ENCODE measurements at regions not wholly inside any gene's neighbourhood (a gene's known extent, or its start where the extent isn't known, plus 50 kb on each side); places are given as distances from the start of the nearest gene placed in this dataset.

GRCh38 chr1:94637121-94637520 is 95.6 kb upstream of the F3 start:
- TF ChIP-seq POLR2A (IDR thresholded peaks at IDR 0.05) = no peak
- TF ChIP-seq CTCF (IDR thresholded peaks at IDR 0.05) = no peak
- H3K36me3 ChIP-seq = no peaks in the 10 kb centered on the region
- H3K9me3 ChIP-seq = no peaks in the 10 kb centered on the region
- H3K4me1 ChIP-seq = no peaks in the 10 kb centered on the region
- H3K4me3 ChIP-seq = no peak overlapping the region
- DNase-seq = no peak
- 62 to 87% methylated on average over 3 of the region's 3 CpGs for WGBS, 2 donors
- intact Hi-C loops (cut with DNase I) = no loop called here
- peak overlapping the region in 3 of 4 donors; percentile 47 to 69 (median 59) for H3K27ac ChIP-seq
- H3K27me3 ChIP-seq = no peaks in the 10 kb centered on the region

GRCh38 chr1:94636624-94637023 is 95.1 kb upstream of the F3 start:
- H3K4me1 ChIP-seq = no peaks in the 10 kb centered on the region
- intact Hi-C loops (cut with DNase I) = no loop called here
- no peak for TF ChIP-seq POLR2A (IDR thresholded peaks at IDR 0.05)
- no peak for TF ChIP-seq CTCF (IDR thresholded peaks at IDR 0.05)
- peak overlapping the region in 2 of 4 donors; percentile 47 to 69 for H3K27ac ChIP-seq
- H3K36me3 ChIP-seq = no peaks in the 10 kb centered on the region
- DNase-seq = no peak
- peaks cover 0 to 4% (median 0%) of the 10 kb centered on the region in 3 donors for H3K9me3 ChIP-seq
- H3K4me3 ChIP-seq = no peak overlapping the region
- 45 to 77% methylated on average over 3 of the region's 3 CpGs for WGBS, 2 donors
- H3K27me3 ChIP-seq = no peaks in the 10 kb centered on the region

GRCh38 chr1:94636100-94636499 is 94.5 kb upstream of the F3 start:
- TF ChIP-seq POLR2A (IDR thresholded peaks at IDR 0.05) = no peak
- Histone ChIP-seq H3K4me1 (no peaks in the 10 kb centered on the region), H3K4me3 (no peak overlapping the region), H3K27ac (peak overlapping the region in 3 of 4 donors; percentile 47 to 69 (median 54)), H3K36me3 (no peaks in the 10 kb centered on the region), H3K9me3 (peaks cover 0 to 4% (median 0%) of the 10 kb centered on the region in 3 donors), H3K27me3 (no peaks in the 10 kb centered on the region)
- WGBS, 2 donors = 78 to 81% methylated on average over 2 of the region's 2 CpGs
- intact Hi-C loops (cut with DNase I) = no loop called here
- DNase-seq = no peak

- TF ChIP-seq CTCF (IDR thresholded peaks at IDR 0.05) = no peak
- no peak for TF ChIP-seq POLR2A (IDR thresholded peaks at IDR 0.05)
- no peak for DNase-seq
- no peak overlapping the region for H3K4me3 ChIP-seq
- no peaks in the 10 kb centered on the region for H3K27me3 ChIP-seq
- WGBS, 2 donors = 50 to 51% methylated on average over 2 of the region's 2 CpGs
- peaks cover 0 to 4% (median 0%) of the 10 kb centered on the region in 3 donors for H3K9me3 ChIP-seq
- H3K36me3 ChIP-seq = no peaks in the 10 kb centered on the region
- H3K4me1 ChIP-seq = no peaks in the 10 kb centered on the region
- no peak overlapping the region for H3K27ac ChIP-seq
- intact Hi-C loops (cut with DNase I) = no loop called here
Measured at GRCh38 chr1:94634977-94635416, 93.4 kb upstream of the F3 start.

- intact Hi-C loops (cut with DNase I) = no loop called here
- no peaks in the 10 kb centered on the region for H3K27me3 ChIP-seq
- H3K9me3 ChIP-seq = peaks cover 0 to 4% (median 0%) of the 10 kb centered on the region in 3 donors
- H3K4me3 ChIP-seq = no peak overlapping the region
- DNase-seq = no peak
- no peaks in the 10 kb centered on the region for H3K36me3 ChIP-seq
- 83 to 87% methylated on average over 4 of the region's 4 CpGs for WGBS, 2 donors
- TF ChIP-seq CTCF (IDR thresholded peaks at IDR 0.05) (no peak), POLR2A (IDR thresholded peaks at IDR 0.05) (no peak)
- no peak overlapping the region for H3K27ac ChIP-seq
- no peaks in the 10 kb centered on the region for H3K4me1 ChIP-seq
Measured at GRCh38 chr1:94633051-94633450, 91.5 kb upstream of the F3 start.
